Mesenchymal stem cell (in vitro differentiated cells and primary cell): ENCODE measurements at regions not wholly inside any gene's neighbourhood (a gene's known extent, or its start where the extent isn't known, plus 50 kb on each side); places are given as distances from the start of the nearest gene placed in this dataset.

Source experiments
- DNase-seq: peaks from one replicate; pipeline ENCODE4 v3.0.0-alpha.2; 2013
- H2AFZ ChIP-seq: one replicate; pipeline ENCODE4 v1.6.1; 2013; ENCODE audit warnings: low read depth, mild to moderate bottlenecking, control low read depth, inconsistent platforms, low read length, moderate library complexity
- H2AK5ac ChIP-seq: 2 replicates; pipeline ENCODE4 v1.6.1; 2013; ENCODE audit warnings: low read length, moderate library complexity, mild to moderate bottlenecking, inconsistent platforms; ENCODE audit not compliant: severe bottlenecking
- H2BK120ac ChIP-seq: one replicate; pipeline ENCODE4 v1.6.1; 2013; ENCODE audit warnings: low read depth, mild to moderate bottlenecking, inconsistent platforms, low read length, moderate library complexity
- H2BK12ac ChIP-seq, 2 experiments: one replicate each; pipeline ENCODE4 v1.6.1; 2013; ENCODE audit warnings: inconsistent platforms in 2 of 2, low read length in 2 of 2, mild to moderate bottlenecking in 2 of 2, moderate library complexity in 2 of 2, control low read depth in 1 of 2
- H2BK15ac ChIP-seq: one replicate; pipeline ENCODE4 v1.6.1; 2013; ENCODE audit warnings: mild to moderate bottlenecking, low read depth, inconsistent platforms; ENCODE audit not compliant: poor library complexity, severe bottlenecking
- H2BK5ac ChIP-seq: 2 replicates; pipeline ENCODE4 v1.6.1; 2013; ENCODE audit warnings: low read depth, mild to moderate bottlenecking, low read length, control low read depth, inconsistent platforms; ENCODE audit not compliant: poor library complexity, severe bottlenecking
- H3K14ac ChIP-seq, 2 experiments: one replicate each; pipeline ENCODE4 v1.6.1; 2013; ENCODE audit warnings: inconsistent platforms in 2 of 2, low read length in 2 of 2, control low read depth in 1 of 2, mild to moderate bottlenecking in 1 of 2, moderate library complexity in 1 of 2
- H3K18ac ChIP-seq, 2 experiments: one replicate each; pipeline ENCODE4 v1.6.1; 2013; ENCODE audit warnings: inconsistent platforms in 2 of 2, low read length in 2 of 2, control low read depth in 1 of 2, low read depth in 1 of 2, mild to moderate bottlenecking in 1 of 2
- H3K23ac ChIP-seq, 2 experiments: one replicate each; pipeline ENCODE4 v1.6.1; 2013; ENCODE audit warnings: inconsistent platforms in 2 of 2, low read length in 2 of 2, mild to moderate bottlenecking in 2 of 2, moderate library complexity in 2 of 2, control low read depth in 1 of 2
- H3K27ac ChIP-seq: 2 replicates; pipeline ENCODE4 v1.5.1; 2013; ENCODE audit warnings: mild to moderate bottlenecking, moderate library complexity, low read length, control low read depth, inconsistent platforms; ENCODE audit not compliant: poor library complexity, severe bottlenecking
- H3K27me3 ChIP-seq, 2 experiments: 2 replicates each; pipeline versions ENCODE4 v1.6.1 to v1.7.0; 2013; ENCODE audit warnings: low read length in 2 of 2, mild to moderate bottlenecking in 2 of 2, moderate library complexity in 2 of 2, control low read depth in 1 of 2, inconsistent platforms in 1 of 2; ENCODE audit not compliant: control insufficient read depth in 1 of 2, insufficient read depth in 1 of 2
- H3K36me3 ChIP-seq, 2 experiments: 2 replicates each; pipeline versions ENCODE4 v1.6.1 to v1.7.0; 2013; ENCODE audit warnings: low read length in 2 of 2, control low read depth in 1 of 2, inconsistent platforms in 1 of 2, low read depth in 1 of 2, mild to moderate bottlenecking in 1 of 2; ENCODE audit not compliant: insufficient read depth in 2 of 2, control insufficient read depth in 1 of 2
- H3K4ac ChIP-seq, 2 experiments: one replicate each; pipeline ENCODE4 v1.6.1; 2013; ENCODE audit warnings: inconsistent platforms in 2 of 2, low read length in 2 of 2, mild to moderate bottlenecking in 2 of 2, moderate library complexity in 2 of 2, control low read depth in 1 of 2, low read depth in 1 of 2
- H3K4me1 ChIP-seq: 2 replicates; pipeline ENCODE4 v1.6.1; 2013; ENCODE audit warnings: low read depth, low read length, control low read depth; ENCODE audit not compliant: control insufficient read depth, insufficient read depth
- H3K4me2 ChIP-seq: 2 replicates; pipeline ENCODE4 v1.6.1; 2013; ENCODE audit warnings: low read length, mild to moderate bottlenecking, inconsistent platforms; ENCODE audit not compliant: poor library complexity, severe bottlenecking
- H3K4me3 ChIP-seq, 2 experiments: 2 replicates each; pipeline versions ENCODE4 v1.5.1 to v1.7.0; 2013; ENCODE audit warnings: low read length in 2 of 2, mild to moderate bottlenecking in 2 of 2, control low read depth in 1 of 2, low read depth in 1 of 2; ENCODE audit not compliant: insufficient read depth in 1 of 2
- H3K79me1 ChIP-seq: replicated peaks from 2 replicates; pipeline ENCODE4 v1.6.1; 2013; ENCODE audit warnings: mild to moderate bottlenecking, control low read depth, low read length, inconsistent platforms; ENCODE audit not compliant: poor library complexity, severe bottlenecking
- H3K9ac ChIP-seq: 2 replicates; pipeline ENCODE4 v1.7.0; 2013; ENCODE audit warnings: mild to moderate bottlenecking, low read length, moderate library complexity
- H3K9me3 ChIP-seq: 2 replicates; pipeline ENCODE4 v1.7.0; 2013; ENCODE audit warnings: mild to moderate bottlenecking, low read length; ENCODE audit not compliant: control insufficient read depth
- H4K8ac ChIP-seq: one replicate; pipeline ENCODE4 v1.6.1; 2013; ENCODE audit warnings: inconsistent platforms, mild to moderate bottlenecking, low read length, moderate library complexity
- H4K91ac ChIP-seq: one replicate; pipeline ENCODE4 v1.6.1; 2013; ENCODE audit warnings: mild to moderate bottlenecking, low read length, inconsistent platforms
- WGBS: methylation state at CpG from one replicate; pipeline ENCODE4 v1.1.7; 2013; ENCODE audit warnings: mixed read lengths; 5-methylcytosine and 5-hydroxymethylcytosine counted together

DNA sequence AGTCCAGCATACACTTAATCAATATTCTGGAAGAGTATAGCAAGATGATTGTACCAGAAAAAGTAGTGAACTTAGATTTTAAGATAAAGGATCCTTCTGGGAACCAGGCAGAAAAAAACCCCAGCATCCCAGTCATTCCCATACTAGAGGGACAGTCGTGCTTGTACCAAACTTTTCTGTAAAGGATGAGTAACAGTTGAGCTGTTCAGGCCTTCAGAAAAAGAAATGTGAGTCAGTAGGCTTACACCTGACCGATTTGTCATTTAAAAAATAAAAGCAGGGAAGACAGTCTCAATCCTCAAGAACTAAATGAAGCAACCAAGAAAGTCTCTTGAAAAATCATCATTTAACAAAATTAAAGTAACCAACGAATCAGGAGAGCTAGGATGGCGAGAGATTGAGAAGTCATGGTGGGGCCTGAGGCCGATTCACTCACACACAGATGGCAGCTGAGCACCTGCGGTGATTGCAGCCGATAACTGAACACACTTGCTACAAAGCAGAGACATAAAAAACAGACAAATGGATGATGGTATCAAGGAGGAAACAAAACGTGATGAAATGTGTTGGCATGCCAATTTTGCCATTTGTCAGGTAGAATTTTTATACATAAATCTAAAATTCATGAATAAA is 170.0 kb upstream of the ALKAL2 start:
- Histone ChIP-seq H3K4me3 (no peak overlapping the region), H3K27ac (no peak overlapping the region), H2BK120ac (no peak overlapping the region), H4K91ac (no peak overlapping the region), H3K36me3 (no peaks in the 10 kb centered on the region), H2AFZ (no peak overlapping the region), H3K18ac (no peak overlapping the region), H3K14ac (no peak overlapping the region), H3K23ac (no peak overlapping the region), H3K9me3 (no peaks in the 10 kb centered on the region), H3K27me3 (peaks cover 3 to 6% of the 10 kb centered on the region in 2 experiments), H2AK5ac (no peak overlapping the region), H2BK5ac (no peak overlapping the region), H3K4ac (no peak overlapping the region), H3K9ac (no peak overlapping the region), H4K8ac (no peak overlapping the region), H2BK12ac (no peak overlapping the region), H2BK15ac (no peak overlapping the region), H3K79me1 (no peaks in the 10 kb centered on the region), H3K4me1 (peaks cover 11% of the 10 kb centered on the region), H3K4me2 (no peak overlapping the region)
- DNase-seq: no peak
- WGBS: 46% methylated on average over 5 of the region's 8 CpGs

DNA sequence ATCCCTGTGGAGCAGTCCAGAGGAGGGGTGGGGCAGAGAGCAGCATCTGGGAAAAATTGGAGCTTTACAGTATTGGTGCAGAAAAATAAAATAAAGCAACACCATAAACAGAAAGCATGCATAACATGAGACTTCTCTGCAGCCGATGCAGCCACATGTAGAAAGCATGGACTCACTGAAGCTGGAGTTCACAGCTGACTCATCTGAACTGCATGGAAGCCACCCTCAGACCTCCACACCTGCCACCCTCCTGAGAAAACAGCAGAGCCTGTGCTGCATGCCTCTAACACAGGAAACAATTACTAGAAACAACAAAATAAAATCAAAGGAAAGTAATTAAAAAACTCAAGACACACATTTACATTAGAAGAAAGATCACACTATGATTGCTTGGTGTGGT is 169.4 kb upstream of the ALKAL2 start:
- H2BK120ac ChIP-seq: no peak overlapping the region
- no peak overlapping the region for H2AFZ ChIP-seq
- H3K27ac ChIP-seq: no peak overlapping the region
- H3K4me3 ChIP-seq: no peak overlapping the region
- H3K18ac ChIP-seq: no peak overlapping the region
- 72% methylated on average over 1 of the region's 1 CpG for WGBS
- no peak overlapping the region for H3K4me2 ChIP-seq
- no peak overlapping the region for H3K9ac ChIP-seq
- no peak overlapping the region for H4K8ac ChIP-seq
- no peaks in the 10 kb centered on the region for H3K79me1 ChIP-seq
- no peaks in the 10 kb centered on the region for H3K9me3 ChIP-seq
- no peak overlapping the region for H4K91ac ChIP-seq
- no peak overlapping the region for H3K23ac ChIP-seq
- no peaks in the 10 kb centered on the region for H3K36me3 ChIP-seq
- H3K27me3 ChIP-seq: peaks cover 2 to 6% of the 10 kb centered on the region in 2 experiments
- no peak overlapping the region for H3K4ac ChIP-seq
- no peak overlapping the region for H2AK5ac ChIP-seq
- no peak overlapping the region for H2BK5ac ChIP-seq
- DNase-seq: no peak
- peaks cover 15% of the 10 kb centered on the region for H3K4me1 ChIP-seq
- H3K14ac ChIP-seq: no peak overlapping the region
- no peak overlapping the region for H2BK12ac ChIP-seq
- H2BK15ac ChIP-seq: no peak overlapping the region

DNA sequence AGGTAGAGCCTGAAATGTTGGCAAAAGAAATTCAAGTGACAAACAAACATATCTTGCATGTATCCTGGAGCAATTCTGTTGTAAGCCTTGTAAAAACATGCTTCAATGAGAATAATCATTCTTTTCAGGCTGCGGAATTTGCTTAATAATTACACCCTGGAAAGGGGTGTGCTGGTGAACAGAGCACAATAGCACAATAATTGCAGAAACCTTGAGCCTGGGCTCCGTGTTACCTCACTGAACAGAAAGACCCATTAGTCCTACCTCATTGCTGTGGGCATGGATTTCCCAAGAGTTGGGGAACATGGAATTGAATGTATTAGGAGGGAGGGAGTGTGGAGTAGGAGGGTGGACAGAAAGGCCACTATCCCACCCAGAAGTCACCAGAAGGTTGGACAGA is 168.0 kb upstream of the ALKAL2 start:
- no peak overlapping the region for H3K27ac ChIP-seq
- H4K91ac ChIP-seq: no peak overlapping the region
- H4K8ac ChIP-seq: no peak overlapping the region
- no peak overlapping the region for H2BK15ac ChIP-seq
- no peak overlapping the region for H2BK12ac ChIP-seq
- no peak overlapping the region for H3K4me2 ChIP-seq
- no peak overlapping the region for H2AK5ac ChIP-seq
- H3K14ac ChIP-seq: no peak overlapping the region
- no peak overlapping the region for H3K23ac ChIP-seq
- no peaks in the 10 kb centered on the region for H3K9me3 ChIP-seq
- no peak for DNase-seq
- WGBS: 56% methylated on average over 2 of the region's 2 CpGs
- H3K4ac ChIP-seq: no peak overlapping the region
- peaks cover 2% of the 10 kb centered on the region in 2 experiments for H3K27me3 ChIP-seq
- no peak overlapping the region for H3K18ac ChIP-seq
- no peaks in the 10 kb centered on the region for H3K36me3 ChIP-seq
- H3K9ac ChIP-seq: no peak overlapping the region
- H3K4me3 ChIP-seq: no peak overlapping the region
- no peaks in the 10 kb centered on the region for H3K79me1 ChIP-seq
- no peak overlapping the region for H2BK5ac ChIP-seq
- H2AFZ ChIP-seq: no peak overlapping the region
- peaks cover 15% of the 10 kb centered on the region for H3K4me1 ChIP-seq
- no peak overlapping the region for H2BK120ac ChIP-seq

GRCh38 chr2:455015-455705 is 167.3 kb upstream of the ALKAL2 start:
- Histone ChIP-seq H3K27ac (no peak overlapping the region), H3K4me2 (no peak overlapping the region), H3K36me3 (no peaks in the 10 kb centered on the region), H2BK15ac (no peak overlapping the region), H3K9ac (no peak overlapping the region), H3K18ac (no peak overlapping the region), H2BK12ac (no peak overlapping the region), H3K4me3 (no peak overlapping the region), H3K14ac (no peak overlapping the region), H3K4ac (no peak overlapping the region), H4K91ac (no peak overlapping the region), H3K4me1 (peaks cover 15% of the 10 kb centered on the region), H2BK5ac (no peak overlapping the region), H3K27me3 (peaks cover 0 to 2% of the 10 kb centered on the region in 2 experiments), H3K9me3 (no peaks in the 10 kb centered on the region), H2BK120ac (no peak overlapping the region), H4K8ac (no peak overlapping the region), H3K79me1 (no peaks in the 10 kb centered on the region), H2AK5ac (no peak overlapping the region), H2AFZ (no peak overlapping the region), H3K23ac (no peak overlapping the region)
- no peak for DNase-seq
- WGBS: 77% methylated on average over 16 of the region's 17 CpGs
